ENCODE measurements at regions not wholly inside any gene's neighbourhood (a gene's known extent, or its start where the extent isn't known, plus 50 kb on each side); places are given as distances from the start of the nearest gene placed in this dataset.

DNA sequence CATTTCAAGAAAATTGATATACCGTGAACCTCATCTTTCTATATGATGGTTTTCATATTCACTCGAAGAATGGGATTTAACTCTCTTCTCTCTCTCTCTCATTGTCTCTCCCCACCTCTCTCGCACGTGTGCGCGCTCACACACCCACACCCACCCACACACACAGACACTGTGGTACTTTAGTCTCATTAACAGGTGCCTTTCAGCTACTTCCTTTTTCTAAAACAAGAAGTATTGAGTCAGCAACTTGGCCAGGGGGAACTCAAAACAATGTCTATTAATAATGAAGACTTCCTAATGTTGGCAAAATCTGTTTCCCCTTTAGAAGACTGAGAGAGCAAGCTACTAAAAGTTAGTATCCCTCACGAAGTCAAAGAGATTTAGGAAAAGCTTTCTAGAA, 150.7 kb downstream of the TMCO5A start:
- no peaks in the 10 kb centered on the region for H3K4me1 ChIP-seq (ENCODE audit: control insufficient read depth, insufficient read depth, low read length)
- no peak overlapping the region for H3K4me3 ChIP-seq (ENCODE audit: low read length)
- no peaks in the 10 kb centered on the region for H3K36me3 ChIP-seq (ENCODE audit: control insufficient read depth, insufficient read depth, low read length)
- H3K9ac ChIP-seq (ENCODE audit: low read length), result no peak overlapping the region
- no peak overlapping the region for H3K27ac ChIP-seq (ENCODE audit: low read depth, low read length)
- H3K27me3 ChIP-seq (ENCODE audit: control insufficient read depth, insufficient read depth, low read length), result no peaks in the 10 kb centered on the region

DNA sequence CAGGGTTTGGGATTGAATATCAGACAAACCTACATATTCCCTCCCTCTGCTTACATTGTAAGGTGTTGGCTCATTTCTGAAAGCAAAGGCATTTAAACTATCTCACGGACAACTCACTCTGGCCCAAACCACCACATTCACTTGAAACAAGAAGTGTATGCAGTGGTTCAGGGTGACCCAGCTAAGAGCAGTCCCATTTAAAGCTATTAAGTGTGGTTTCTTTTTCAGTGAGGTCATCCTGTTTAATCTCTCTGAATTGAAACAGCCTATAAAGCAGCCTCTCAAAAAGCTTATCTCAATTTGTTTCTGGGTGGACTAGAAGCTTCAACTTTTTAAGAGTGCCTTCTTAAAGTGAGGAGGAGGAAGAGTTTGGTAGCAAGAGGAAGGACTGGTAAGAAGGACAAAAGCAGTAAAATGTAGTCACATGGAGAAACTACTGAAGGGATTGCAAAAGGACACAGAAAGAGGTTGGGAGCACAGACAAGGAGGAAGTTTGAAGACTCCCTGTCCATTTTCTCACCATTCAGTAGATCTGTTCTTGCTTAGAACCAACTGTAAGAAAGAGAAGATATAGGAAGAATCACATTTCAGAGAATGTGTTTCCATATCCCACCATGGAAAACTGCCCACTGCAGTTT, 151.6 kb downstream of the TMCO5A start:
- no peak overlapping the region for H3K4me3 ChIP-seq (ENCODE audit: low read length)
- H3K4me1 ChIP-seq (ENCODE audit: control insufficient read depth, insufficient read depth, low read length), result no peaks in the 10 kb centered on the region
- H3K36me3 ChIP-seq (ENCODE audit: control insufficient read depth, insufficient read depth, low read length), result no peaks in the 10 kb centered on the region
- H3K27ac ChIP-seq (ENCODE audit: low read depth, low read length), result no peak overlapping the region
- H3K27me3 ChIP-seq (ENCODE audit: control insufficient read depth, insufficient read depth, low read length), result no peaks in the 10 kb centered on the region
- H3K9ac ChIP-seq (ENCODE audit: low read length), result no peak overlapping the region

DNA sequence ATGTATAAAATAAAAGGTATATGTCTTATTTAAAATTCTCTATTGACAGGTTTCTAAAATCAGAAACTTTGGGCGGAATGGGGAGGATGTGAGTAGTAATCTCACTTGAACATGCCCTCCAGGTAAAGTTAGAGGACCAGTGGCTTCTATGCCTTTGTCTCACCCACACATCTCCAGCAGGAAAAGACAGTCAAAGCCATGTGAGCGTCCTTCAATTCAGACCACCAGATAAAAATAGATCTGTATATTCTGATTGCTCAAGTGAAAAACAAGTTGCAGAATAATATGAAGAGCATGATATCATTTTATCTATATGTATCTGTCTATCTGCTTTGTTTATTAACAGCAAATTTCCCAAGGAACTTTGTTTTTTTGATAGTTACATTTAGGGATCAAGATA, 152.2 kb downstream of the TMCO5A start:
- no peaks in the 10 kb centered on the region for H3K27me3 ChIP-seq (ENCODE audit: control insufficient read depth, insufficient read depth, low read length)
- H3K4me3 ChIP-seq (ENCODE audit: low read length), result no peak overlapping the region
- H3K36me3 ChIP-seq (ENCODE audit: control insufficient read depth, insufficient read depth, low read length), result no peaks in the 10 kb centered on the region
- H3K4me1 ChIP-seq (ENCODE audit: control insufficient read depth, insufficient read depth, low read length), result no peaks in the 10 kb centered on the region
- H3K27ac ChIP-seq (ENCODE audit: low read depth, low read length), result no peak overlapping the region
- H3K9ac ChIP-seq (ENCODE audit: low read length), result no peak overlapping the region

DNA sequence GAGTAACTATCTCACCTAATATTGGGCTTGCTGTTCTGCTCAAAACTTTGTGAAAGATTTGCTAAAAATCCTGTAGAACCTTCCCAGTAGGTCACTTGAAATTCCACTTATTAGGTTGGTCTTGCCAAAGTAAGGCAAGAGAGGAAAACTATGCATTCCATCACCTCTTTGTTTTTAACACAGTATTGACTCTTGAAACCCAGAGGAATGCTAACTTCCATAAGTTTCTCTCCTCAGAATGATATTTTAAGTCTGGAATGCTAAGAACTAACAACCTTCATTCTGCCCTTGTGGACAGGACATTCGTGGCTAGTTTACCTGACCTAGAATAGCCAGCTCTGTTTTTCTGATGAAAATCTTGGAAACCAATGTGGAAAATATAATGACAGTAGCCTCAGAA, 154.5 kb downstream of the TMCO5A start:
- H3K9ac ChIP-seq (ENCODE audit: low read length), result no peak overlapping the region
- no peak overlapping the region for H3K4me3 ChIP-seq (ENCODE audit: low read length)
- no peaks in the 10 kb centered on the region for H3K27me3 ChIP-seq (ENCODE audit: control insufficient read depth, insufficient read depth, low read length)
- H3K36me3 ChIP-seq (ENCODE audit: control insufficient read depth, insufficient read depth, low read length), result no peaks in the 10 kb centered on the region
- no peak overlapping the region for H3K27ac ChIP-seq (ENCODE audit: low read depth, low read length)
- H3K4me1 ChIP-seq (ENCODE audit: control insufficient read depth, insufficient read depth, low read length), result no peaks in the 10 kb centered on the region

DNA sequence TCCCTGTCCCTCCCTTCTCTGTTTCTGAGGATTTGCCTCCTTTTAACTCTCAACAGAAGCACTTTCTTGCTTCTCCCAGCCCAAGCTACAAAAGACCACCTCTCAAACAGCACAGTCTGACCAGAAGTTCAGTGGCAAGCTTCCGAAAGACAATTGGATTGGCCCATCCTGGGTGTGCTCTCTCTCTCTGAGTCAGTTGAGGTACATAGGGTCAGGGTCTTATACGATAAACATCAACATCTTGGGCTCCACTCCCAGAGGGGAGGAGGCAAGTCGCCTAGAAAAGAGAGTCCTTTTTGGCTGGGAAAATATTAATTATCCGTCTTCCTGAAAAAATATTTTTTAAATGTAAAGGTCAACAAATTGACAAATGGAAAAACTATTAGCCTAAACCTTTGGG, 155.8 kb downstream of the TMCO5A start:
- Histone ChIP-seq H3K27ac (ENCODE audit: low read depth, low read length) (no peak overlapping the region), H3K27me3 (ENCODE audit: control insufficient read depth, insufficient read depth, low read length) (no peaks in the 10 kb centered on the region)

DNA sequence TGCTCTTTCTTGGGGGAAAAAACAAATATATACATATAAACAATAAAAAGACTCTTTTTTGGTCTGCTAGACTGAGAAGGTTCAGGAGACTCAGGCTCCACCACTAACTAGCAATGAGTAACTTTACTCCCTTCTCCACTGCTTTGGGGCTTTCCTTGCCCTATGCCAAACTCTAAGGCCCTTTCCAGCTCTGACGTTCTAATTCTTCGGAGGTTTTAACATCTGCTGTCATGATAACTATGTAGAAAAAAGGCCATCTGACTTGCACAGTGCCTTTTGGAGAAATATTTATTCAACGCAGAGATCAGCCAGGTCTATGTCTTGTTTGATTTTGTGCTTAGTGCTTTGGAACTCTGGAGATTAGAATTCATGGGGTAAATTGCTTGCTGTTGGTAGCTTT, 156.2 kb downstream of the TMCO5A start:
- Histone ChIP-seq H3K9ac (ENCODE audit: low read length) (no peak overlapping the region), H3K36me3 (ENCODE audit: control insufficient read depth, insufficient read depth, low read length) (no peaks in the 10 kb centered on the region), H3K4me3 (ENCODE audit: low read length) (no peak overlapping the region), H3K27ac (ENCODE audit: low read depth, low read length) (no peak overlapping the region), H3K27me3 (ENCODE audit: control insufficient read depth, insufficient read depth, low read length) (no peaks in the 10 kb centered on the region), H3K4me1 (ENCODE audit: control insufficient read depth, insufficient read depth, low read length) (no peaks in the 10 kb centered on the region)

More for the DNA sequence above, 155.8 kb downstream of the TMCO5A start:
- H3K36me3 ChIP-seq (ENCODE audit: control insufficient read depth, insufficient read depth, low read length), result no peaks in the 10 kb centered on the region
- H3K4me1 ChIP-seq (ENCODE audit: control insufficient read depth, insufficient read depth, low read length), result no peaks in the 10 kb centered on the region
- H3K9ac ChIP-seq (ENCODE audit: low read length), result no peak overlapping the region
- no peak overlapping the region for H3K4me3 ChIP-seq (ENCODE audit: low read length)

DNA sequence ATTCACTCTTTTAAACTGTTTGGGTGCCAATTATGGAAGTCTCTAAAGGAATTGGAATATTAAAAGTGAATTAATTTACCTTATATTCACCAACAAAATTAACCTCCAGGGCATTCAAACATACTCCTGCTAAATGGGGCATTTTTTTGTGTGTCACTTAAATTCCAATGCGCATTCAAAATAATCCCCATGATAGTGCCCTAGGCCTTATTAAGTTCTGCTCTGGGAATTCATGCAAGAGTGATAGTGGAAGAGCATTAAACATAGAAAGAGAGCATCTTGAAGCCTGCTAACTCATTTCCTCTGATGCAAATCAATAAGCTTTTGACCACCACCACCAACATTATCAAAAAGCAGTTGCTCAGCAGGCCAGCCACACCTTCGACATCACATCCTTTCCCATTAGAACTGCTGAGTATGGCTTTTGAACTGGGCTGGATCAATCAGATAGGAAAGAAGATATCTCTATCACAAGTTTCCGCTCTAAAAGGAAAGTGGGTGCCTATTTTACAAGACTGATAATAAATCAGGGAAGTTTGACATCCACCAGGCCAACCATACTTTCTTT, 156.7 kb downstream of the TMCO5A start:
- Histone ChIP-seq H3K27ac (ENCODE audit: low read depth, low read length) (no peak overlapping the region), H3K4me3 (ENCODE audit: low read length) (no peak overlapping the region), H3K9ac (ENCODE audit: low read length) (no peak overlapping the region)

DNA sequence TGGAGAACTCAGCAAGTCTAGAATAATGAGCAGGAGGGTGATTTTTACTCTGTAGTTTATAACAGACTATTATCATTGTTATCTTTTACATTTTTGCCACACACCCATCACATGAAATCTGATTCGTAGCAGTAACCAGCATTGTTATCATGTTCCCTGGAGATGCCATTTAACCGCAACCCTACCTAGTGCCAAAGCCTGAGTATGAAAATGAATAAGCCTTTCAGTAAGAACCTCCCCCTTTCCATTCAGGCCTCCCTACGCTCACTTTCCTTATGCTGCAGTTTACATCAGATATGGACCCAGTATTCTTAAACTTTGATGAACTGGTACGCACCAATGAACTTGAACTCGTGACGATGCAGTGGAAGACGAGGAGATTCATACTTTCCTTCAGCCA, 158.7 kb upstream of the SPRED1 start:
- no peak overlapping the region for H3K9ac ChIP-seq (ENCODE audit: low read length)
- no peak overlapping the region for H3K27ac ChIP-seq (ENCODE audit: low read depth, low read length)
- no peak overlapping the region for H3K4me3 ChIP-seq (ENCODE audit: low read length)
- H3K36me3 ChIP-seq (ENCODE audit: control insufficient read depth, insufficient read depth, low read length), result no peaks in the 10 kb centered on the region
- no peaks in the 10 kb centered on the region for H3K27me3 ChIP-seq (ENCODE audit: control insufficient read depth, insufficient read depth, low read length)
- no peaks in the 10 kb centered on the region for H3K4me1 ChIP-seq (ENCODE audit: control insufficient read depth, insufficient read depth, low read length)

More for the DNA sequence above, 156.7 kb downstream of the TMCO5A start:
- Histone ChIP-seq H3K4me1 (ENCODE audit: control insufficient read depth, insufficient read depth, low read length) (no peaks in the 10 kb centered on the region), H3K27me3 (ENCODE audit: control insufficient read depth, insufficient read depth, low read length) (no peaks in the 10 kb centered on the region), H3K36me3 (ENCODE audit: control insufficient read depth, insufficient read depth, low read length) (no peaks in the 10 kb centered on the region)

DNA sequence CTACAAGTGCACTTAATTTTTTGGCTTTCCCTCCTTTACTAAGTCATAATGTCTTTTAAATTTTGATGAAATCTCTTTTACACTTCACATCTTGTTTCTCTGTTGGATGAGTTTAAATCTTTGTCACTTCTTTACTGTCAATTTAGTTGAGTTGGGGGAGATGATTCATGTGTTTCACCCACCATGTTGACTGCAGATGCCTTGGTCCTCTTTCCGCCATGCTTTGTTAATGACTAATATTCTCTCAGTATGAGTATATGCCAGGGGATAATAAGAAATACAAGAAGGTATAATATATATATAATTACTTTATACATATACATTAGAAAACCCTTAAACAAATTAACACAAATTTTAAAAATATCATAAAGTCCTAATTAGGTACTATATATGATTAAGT, 149.7 kb upstream of the SPRED1 start:
- Histone ChIP-seq H3K4me1 (ENCODE audit: control insufficient read depth, insufficient read depth, low read length) (no peaks in the 10 kb centered on the region), H3K27me3 (ENCODE audit: control insufficient read depth, insufficient read depth, low read length) (no peaks in the 10 kb centered on the region), H3K27ac (ENCODE audit: low read depth, low read length) (no peak overlapping the region), H3K9ac (ENCODE audit: low read length) (no peak overlapping the region), H3K36me3 (ENCODE audit: control insufficient read depth, insufficient read depth, low read length) (no peaks in the 10 kb centered on the region), H3K4me3 (ENCODE audit: low read length) (no peak overlapping the region)

DNA sequence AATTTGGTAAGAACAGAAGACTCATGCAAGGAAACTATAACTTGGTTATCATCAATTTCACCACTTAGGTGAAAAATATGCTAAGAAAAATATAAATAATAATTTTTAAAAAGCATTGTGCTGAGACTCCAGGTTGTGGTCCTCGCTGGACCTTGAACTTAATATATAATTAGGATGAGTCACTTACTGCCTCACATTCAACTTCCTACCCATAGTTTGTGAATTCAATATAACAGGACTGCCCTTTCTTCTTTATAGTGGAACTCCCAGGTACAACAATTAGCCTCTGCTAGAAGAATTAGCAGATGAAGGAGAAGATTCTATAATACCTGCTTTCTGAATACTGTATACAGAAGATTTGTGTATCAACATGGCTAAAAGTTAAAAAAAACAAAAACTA, 149.1 kb upstream of the SPRED1 start:
- H3K27ac ChIP-seq (ENCODE audit: low read depth, low read length), result no peak overlapping the region
- H3K4me1 ChIP-seq (ENCODE audit: control insufficient read depth, insufficient read depth, low read length), result no peaks in the 10 kb centered on the region
- H3K4me3 ChIP-seq (ENCODE audit: low read length), result no peak overlapping the region
- no peaks in the 10 kb centered on the region for H3K27me3 ChIP-seq (ENCODE audit: control insufficient read depth, insufficient read depth, low read length)
- no peaks in the 10 kb centered on the region for H3K36me3 ChIP-seq (ENCODE audit: control insufficient read depth, insufficient read depth, low read length)
- H3K9ac ChIP-seq (ENCODE audit: low read length), result no peak overlapping the region

DNA sequence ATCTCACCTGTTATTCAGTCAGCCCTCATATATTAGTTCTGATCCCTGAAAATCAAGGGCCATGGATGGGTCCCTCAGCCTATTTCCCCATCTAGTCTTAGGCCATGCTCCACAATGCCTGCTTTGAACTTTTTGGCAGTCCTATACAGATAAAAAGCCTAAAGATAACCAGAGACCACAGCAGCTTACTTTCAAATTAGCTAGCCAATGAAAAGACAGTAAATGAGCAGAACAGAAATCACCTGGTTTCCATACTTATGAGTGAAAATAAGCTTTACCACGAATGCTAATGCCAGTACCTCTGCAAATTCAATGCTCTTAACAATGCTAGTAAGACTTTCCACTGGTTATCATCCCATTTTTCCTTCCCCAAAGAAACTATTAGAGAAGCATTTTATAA, 141.6 kb upstream of the SPRED1 start:
- Histone ChIP-seq H3K27me3 (ENCODE audit: control insufficient read depth, insufficient read depth, low read length) (no peaks in the 10 kb centered on the region), H3K9ac (ENCODE audit: low read length) (no peak overlapping the region), H3K36me3 (ENCODE audit: control insufficient read depth, insufficient read depth, low read length) (no peaks in the 10 kb centered on the region), H3K27ac (ENCODE audit: low read depth, low read length) (no peak overlapping the region), H3K4me1 (ENCODE audit: control insufficient read depth, insufficient read depth, low read length) (no peaks in the 10 kb centered on the region), H3K4me3 (ENCODE audit: low read length) (no peak overlapping the region)

DNA sequence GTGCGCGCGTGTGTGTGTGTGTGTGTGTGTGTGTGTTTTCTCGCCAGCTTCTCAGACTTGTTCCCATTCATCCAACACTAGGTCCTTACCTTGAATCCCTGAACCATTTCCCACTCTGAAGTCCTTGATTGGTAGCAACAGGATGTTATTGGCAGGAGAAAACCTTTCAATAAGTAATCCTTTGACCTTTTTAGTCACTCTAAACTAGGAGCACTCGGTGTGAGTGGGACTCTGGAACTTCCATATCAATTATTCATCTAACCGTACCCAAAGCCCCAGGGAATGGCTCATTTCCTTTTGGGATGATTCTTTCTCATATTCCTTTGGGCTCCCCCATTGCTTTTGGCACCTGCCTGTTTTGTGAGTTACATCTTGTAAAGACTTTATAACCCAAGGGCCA, 140.2 kb upstream of the SPRED1 start:
- Histone ChIP-seq H3K9ac (ENCODE audit: low read length) (no peak overlapping the region), H3K4me3 (ENCODE audit: low read length) (no peak overlapping the region), H3K36me3 (ENCODE audit: control insufficient read depth, insufficient read depth, low read length) (no peaks in the 10 kb centered on the region), H3K27me3 (ENCODE audit: control insufficient read depth, insufficient read depth, low read length) (no peaks in the 10 kb centered on the region), H3K4me1 (ENCODE audit: control insufficient read depth, insufficient read depth, low read length) (no peaks in the 10 kb centered on the region), H3K27ac (ENCODE audit: low read depth, low read length) (no peak overlapping the region)

DNA sequence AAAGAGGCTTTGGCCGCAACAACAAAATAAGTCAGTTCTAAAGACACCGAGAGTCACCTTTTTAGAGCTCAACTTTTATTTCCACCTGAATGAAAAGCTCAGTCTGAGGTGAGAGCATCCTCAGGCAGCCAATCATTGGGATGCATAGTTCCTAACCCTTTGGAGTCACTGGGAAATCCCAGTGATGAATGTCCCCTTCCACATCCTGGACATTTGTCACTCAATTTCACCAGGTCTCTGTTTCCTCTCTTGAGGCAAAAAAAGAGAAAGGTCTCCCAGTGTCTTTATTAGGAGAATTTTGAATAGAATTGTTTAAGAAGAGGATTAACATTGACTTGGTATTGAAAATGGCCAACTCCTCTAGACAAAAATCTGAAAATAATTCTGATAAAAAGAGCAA, 137.5 kb upstream of the SPRED1 start:
- Histone ChIP-seq H3K4me3 (ENCODE audit: low read length) (no peak overlapping the region), H3K9ac (ENCODE audit: low read length) (no peak overlapping the region), H3K27ac (ENCODE audit: low read depth, low read length) (no peak overlapping the region), H3K27me3 (ENCODE audit: control insufficient read depth, insufficient read depth, low read length) (no peaks in the 10 kb centered on the region), H3K4me1 (ENCODE audit: control insufficient read depth, insufficient read depth, low read length) (no peaks in the 10 kb centered on the region), H3K36me3 (ENCODE audit: control insufficient read depth, insufficient read depth, low read length) (no peaks in the 10 kb centered on the region)
